ENCODE measurements at regions not wholly inside any gene's neighbourhood (a gene's known extent, or its start where the extent isn't known, plus 50 kb on each side); places are given as distances from the start of the nearest gene placed in this dataset.

GRCh38 chr19:56969156-56969555 lies 128.6 kb upstream of the PEG3 start:
- TF ChIP-seq CTCF (IDR thresholded peaks at IDR 0.05) (no peak), ZFX (IDR thresholded peaks at IDR 0.05; ENCODE audit: borderline replicate concordance) (no peak)

Measured in 22Rv1 (cell line).